Neural cell (in vitro differentiated cells): ENCODE measurements at regions not wholly inside any gene's neighbourhood (a gene's known extent, or its start where the extent isn't known, plus 50 kb on each side); places are given as distances from the start of the nearest gene placed in this dataset.

Experiments
- H2AFZ ChIP-seq: fragments of 200-600, 300-800 bp; sonication (generic), shearing (Covaris generic); 2 replicates; pipeline ENCODE4 v1.6.0; 2014; ENCODE audit warnings: low read depth, mild to moderate bottlenecking, antibody characterized with exemption, low read length, moderate library complexity
- H3F3A ChIP-seq: fragments of 200-600 bp; shearing (Covaris generic); 2 replicates; pipeline ENCODE4 v1.6.1; 2016; ENCODE audit warnings: mild to moderate bottlenecking, moderate library complexity, mixed read lengths, antibody characterized with exemption, low read length; ENCODE audit not compliant: insufficient read depth, poor library complexity, severe bottlenecking
- H3K27ac ChIP-seq: fragments of 200-600, 300-800 bp; sonication (generic), shearing (Covaris generic); 2 replicates; pipeline ENCODE4 v1.5.1; 2014; ENCODE audit warnings: mild to moderate bottlenecking, low read length, moderate library complexity
- H3K27me3 ChIP-seq: fragments of 300-800, 200-600 bp; sonication (generic), shearing (Covaris generic); 2 replicates; pipeline ENCODE4 v1.6.0; 2014; ENCODE audit warnings: mild to moderate bottlenecking, low read depth, low read length, moderate library complexity; ENCODE audit not compliant: insufficient read depth
- H3K36me3 ChIP-seq: fragments of 300-800, 200-600 bp; sonication (generic), shearing (Covaris generic); 2 replicates; pipeline ENCODE4 v1.5.1; 2014; ENCODE audit warnings: mild to moderate bottlenecking, antibody characterized with exemption, low read length, moderate library complexity; ENCODE audit not compliant: insufficient read depth
- H3K4me2 ChIP-seq: fragments of 300-800, 200-600 bp; sonication (generic), shearing (Covaris generic); 2 replicates; pipeline ENCODE4 v1.6.0; 2014; ENCODE audit warnings: mild to moderate bottlenecking, low read length
- H3K4me3 ChIP-seq: fragments of 300-800, 200-600 bp; sonication (generic), shearing (Covaris generic); 2 replicates; pipeline ENCODE4 v1.5.1; 2014; ENCODE audit warnings: mild to moderate bottlenecking, low read length, moderate library complexity
- H3K79me2 ChIP-seq: fragments of 200-600 bp; shearing (Covaris generic); replicated peaks from 2 replicates; pipeline ENCODE4 v1.6.0; 2014; ENCODE audit warnings: mild to moderate bottlenecking, low read length, moderate library complexity; ENCODE audit not compliant: insufficient read depth
- H3K9ac ChIP-seq: fragments of 300-800, 200-600 bp; sonication (generic), shearing (Covaris generic); 2 replicates; pipeline ENCODE4 v1.6.1; 2016; ENCODE audit warnings: mild to moderate bottlenecking, low read length, mixed read lengths
- H3K9me2 ChIP-seq: fragments of 200-600 bp; shearing (Covaris generic); 2 replicates; pipeline ENCODE4 v1.6.1; 2016; ENCODE audit warnings: mild to moderate bottlenecking, low read length, mixed read lengths; ENCODE audit not compliant: insufficient read depth
- H3K9me3 ChIP-seq: fragments of 200-600, 300-800 bp; sonication (generic), shearing (Covaris generic); 2 replicates; pipeline ENCODE4 v1.6.1; 2016; ENCODE audit warnings: mild to moderate bottlenecking, mixed run types, low read length, moderate library complexity, mixed read lengths
- H4K20me1 ChIP-seq: fragments of 200-600 bp; shearing (Covaris generic); 2 replicates; pipeline ENCODE4 v1.6.1; 2016; ENCODE audit warnings: mild to moderate bottlenecking, mixed run types; ENCODE audit not compliant: insufficient read depth
- EP300 ChIP-seq: fragments of 450-650 bp; conservative IDR thresholded peaks from 2 replicates; pipeline ENCODE4 v1.6.1; 2014; ENCODE audit warnings: antibody characterized with exemption, mild to moderate bottlenecking, moderate library complexity; ENCODE audit not compliant: poor library complexity, severe bottlenecking
- EZH2 ChIP-seq: fragments of 200-600, 300-800 bp; shearing (Covaris generic), sonication (generic); IDR thresholded peaks from 2 replicates; pipeline ENCODE4 v1.6.1; 2014; ENCODE audit warnings: antibody characterized with exemption, low read length, borderline replicate concordance, mild to moderate bottlenecking; ENCODE audit not compliant: insufficient read depth, poor library complexity, severe bottlenecking
- MXI1 ChIP-seq: fragments of 450-650 bp; conservative IDR thresholded peaks from 2 replicates; pipeline ENCODE4 v1.6.1; 2014; ENCODE audit warnings: antibody characterized with exemption, mild to moderate bottlenecking; ENCODE audit not compliant: poor library complexity, severe bottlenecking
- POLR2AphosphoS5 ChIP-seq: IDR thresholded peaks from 2 replicates; pipeline ENCODE4 v1.6.1; 2012
- RAD21 ChIP-seq: fragments of 450-650 bp; conservative IDR thresholded peaks from 2 replicates; pipeline ENCODE4 v1.6.1; 2014; ENCODE audit warnings: antibody characterized with exemption, mild to moderate bottlenecking, moderate library complexity
- SMC3 ChIP-seq: fragments of 450-650 bp; conservative IDR thresholded peaks from 2 replicates; pipeline ENCODE4 v1.6.1; 2014; ENCODE audit warnings: antibody characterized with exemption, mild to moderate bottlenecking, moderate library complexity; ENCODE audit not compliant: poor library complexity
- TAF1 ChIP-seq: IDR thresholded peaks from 2 replicates; pipeline ENCODE4 v1.6.1; 2012; ENCODE audit warnings: low read depth
- TF ChIP-seq, protein P1 (sequence below): fragments of 450-650 bp; IDR thresholded peaks from 2 replicates; pipeline ENCODE4 v1.5.1; 2014; ENCODE audit warnings: antibody characterized with exemption, mild to moderate bottlenecking, moderate library complexity; ENCODE audit not compliant: poor library complexity, severe bottlenecking
- TF ChIP-seq, protein P2 (sequence below): IDR thresholded peaks from 2 replicates; pipeline ENCODE4 v1.6.1; 2012; ENCODE audit warnings: borderline replicate concordance

GRCh38 chr11:23856654-23857053 is 640.2 kb upstream of the LUZP2 start:
- Histone ChIP-seq H3K4me2 (no peak overlapping the region), H4K20me1 (no peaks in the 10 kb centered on the region), H3K27me3 (no peaks in the 10 kb centered on the region), H2AFZ (no peak overlapping the region), H3K9me3 (no peaks in the 10 kb centered on the region), H3K9ac (no peak overlapping the region), H3K9me2 (no peaks in the 10 kb centered on the region), H3K4me3 (no peak overlapping the region), H3K27ac (no peak overlapping the region), H3F3A (no peaks in the 10 kb centered on the region), H3K79me2 (no peaks in the 10 kb centered on the region), H3K36me3 (no peaks in the 10 kb centered on the region)
- TF ChIP-seq RAD21 (no peak), MXI1 (no peak), EZH2 (no peak), EP300 (no peak), SMC3 (no peak), TAF1 (no peak), POLR2AphosphoS5 (no peak)
- TF ChIP-seq, protein P1, sequence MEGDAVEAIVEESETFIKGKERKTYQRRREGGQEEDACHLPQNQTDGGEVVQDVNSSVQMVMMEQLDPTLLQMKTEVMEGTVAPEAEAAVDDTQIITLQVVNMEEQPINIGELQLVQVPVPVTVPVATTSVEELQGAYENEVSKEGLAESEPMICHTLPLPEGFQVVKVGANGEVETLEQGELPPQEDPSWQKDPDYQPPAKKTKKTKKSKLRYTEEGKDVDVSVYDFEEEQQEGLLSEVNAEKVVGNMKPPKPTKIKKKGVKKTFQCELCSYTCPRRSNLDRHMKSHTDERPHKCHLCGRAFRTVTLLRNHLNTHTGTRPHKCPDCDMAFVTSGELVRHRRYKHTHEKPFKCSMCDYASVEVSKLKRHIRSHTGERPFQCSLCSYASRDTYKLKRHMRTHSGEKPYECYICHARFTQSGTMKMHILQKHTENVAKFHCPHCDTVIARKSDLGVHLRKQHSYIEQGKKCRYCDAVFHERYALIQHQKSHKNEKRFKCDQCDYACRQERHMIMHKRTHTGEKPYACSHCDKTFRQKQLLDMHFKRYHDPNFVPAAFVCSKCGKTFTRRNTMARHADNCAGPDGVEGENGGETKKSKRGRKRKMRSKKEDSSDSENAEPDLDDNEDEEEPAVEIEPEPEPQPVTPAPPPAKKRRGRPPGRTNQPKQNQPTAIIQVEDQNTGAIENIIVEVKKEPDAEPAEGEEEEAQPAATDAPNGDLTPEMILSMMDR, result no peak
- TF ChIP-seq, protein P2, sequence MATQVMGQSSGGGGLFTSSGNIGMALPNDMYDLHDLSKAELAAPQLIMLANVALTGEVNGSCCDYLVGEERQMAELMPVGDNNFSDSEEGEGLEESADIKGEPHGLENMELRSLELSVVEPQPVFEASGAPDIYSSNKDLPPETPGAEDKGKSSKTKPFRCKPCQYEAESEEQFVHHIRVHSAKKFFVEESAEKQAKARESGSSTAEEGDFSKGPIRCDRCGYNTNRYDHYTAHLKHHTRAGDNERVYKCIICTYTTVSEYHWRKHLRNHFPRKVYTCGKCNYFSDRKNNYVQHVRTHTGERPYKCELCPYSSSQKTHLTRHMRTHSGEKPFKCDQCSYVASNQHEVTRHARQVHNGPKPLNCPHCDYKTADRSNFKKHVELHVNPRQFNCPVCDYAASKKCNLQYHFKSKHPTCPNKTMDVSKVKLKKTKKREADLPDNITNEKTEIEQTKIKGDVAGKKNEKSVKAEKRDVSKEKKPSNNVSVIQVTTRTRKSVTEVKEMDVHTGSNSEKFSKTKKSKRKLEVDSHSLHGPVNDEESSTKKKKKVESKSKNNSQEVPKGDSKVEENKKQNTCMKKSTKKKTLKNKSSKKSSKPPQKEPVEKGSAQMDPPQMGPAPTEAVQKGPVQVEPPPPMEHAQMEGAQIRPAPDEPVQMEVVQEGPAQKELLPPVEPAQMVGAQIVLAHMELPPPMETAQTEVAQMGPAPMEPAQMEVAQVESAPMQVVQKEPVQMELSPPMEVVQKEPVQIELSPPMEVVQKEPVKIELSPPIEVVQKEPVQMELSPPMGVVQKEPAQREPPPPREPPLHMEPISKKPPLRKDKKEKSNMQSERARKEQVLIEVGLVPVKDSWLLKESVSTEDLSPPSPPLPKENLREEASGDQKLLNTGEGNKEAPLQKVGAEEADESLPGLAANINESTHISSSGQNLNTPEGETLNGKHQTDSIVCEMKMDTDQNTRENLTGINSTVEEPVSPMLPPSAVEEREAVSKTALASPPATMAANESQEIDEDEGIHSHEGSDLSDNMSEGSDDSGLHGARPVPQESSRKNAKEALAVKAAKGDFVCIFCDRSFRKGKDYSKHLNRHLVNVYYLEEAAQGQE, result no peak

- TF ChIP-seq POLR2AphosphoS5, result no peak
- TF ChIP-seq, protein P2, result no peak
- no peak for TF ChIP-seq RAD21
- TF ChIP-seq TAF1, result no peak
- TF ChIP-seq SMC3, result no peak
- TF ChIP-seq, protein P1, result no peak
- no peak for TF ChIP-seq EP300
- no peak for TF ChIP-seq EZH2
- no peak for TF ChIP-seq MXI1
These were observed 637.8 kb upstream of the LUZP2 start for GRCh38 chr11:23859087-23859486.

More at GRCh38 chr11:23859087-23859486, 637.8 kb upstream of the LUZP2 start:
- Histone ChIP-seq H3K4me2 (no peak overlapping the region), H3F3A (no peaks in the 10 kb centered on the region), H3K9me3 (no peaks in the 10 kb centered on the region), H3K79me2 (no peaks in the 10 kb centered on the region), H3K9ac (no peak overlapping the region), H3K36me3 (no peaks in the 10 kb centered on the region), H3K4me3 (no peak overlapping the region), H2AFZ (no peak overlapping the region), H4K20me1 (no peaks in the 10 kb centered on the region), H3K27ac (no peak overlapping the region), H3K27me3 (no peaks in the 10 kb centered on the region), H3K9me2 (no peaks in the 10 kb centered on the region)
